Upper lobe of left lung (tissue), 6 donors: ENCODE measurements at regions not wholly inside any gene's neighbourhood (a gene's known extent, or its start where the extent isn't known, plus 50 kb on each side); places are given as distances from the start of the nearest gene placed in this dataset.

ENCODE experiments used
- ATAC-seq, 2 donors: fragments of 200-7000 bp; cut with Tn5 transposase; one replicate each; pipeline ENCODE4 v1.9.1; 2022; ENCODE audit warnings: mild to moderate bottlenecking in 2 of 2, moderate library complexity in 2 of 2; ENCODE audit not compliant: low FRiP score in 2 of 2
- DNase-seq, 2 donors: peaks; one replicate each; pipeline ENCODE4 v3.0.0-alpha.2; 2019 to 2020
- H3K27ac ChIP-seq, 4 donors: fragments of 200-600 bp; sonication (generic); one replicate each; pipeline ENCODE4 v1.5.1; 2016 to 2019
- H3K27me3 ChIP-seq, 4 donors: fragments of 200-600 bp; sonication (generic); one replicate each; pipeline ENCODE4 v1.5.1; 2017 to 2019
- H3K36me3 ChIP-seq, 4 donors: fragments of 200-600 bp; sonication (generic); one replicate each; pipeline ENCODE4 v1.5.1; 2016 to 2019
- H3K4me1 ChIP-seq, 4 donors: fragments of 200-600 bp; sonication (generic); one replicate each; pipeline ENCODE4 v1.5.1; 2018 to 2019
- H3K4me3 ChIP-seq, 4 donors: fragments of 200-600 bp; sonication (generic); one replicate each; pipeline ENCODE4 v1.5.1; 2017 to 2019; ENCODE audit warnings: mild to moderate bottlenecking in 2 of 4, moderate library complexity in 1 of 4
- H3K9me3 ChIP-seq, 4 donors: fragments of 200-600 bp; sonication (generic); one replicate each; pipeline ENCODE4 v1.5.1; 2018 to 2019
- EP300 ChIP-seq, 4 donors: sonication (generic); formaldehyde crosslinking; IDR thresholded peaks; one replicate each; pipeline ENCODE4 v1.5.1; 2017; ENCODE audit warnings: antibody characterized with exemption in 4 of 4, control low read depth in 2 of 4
- POLR2A ChIP-seq, 4 donors: fragments of 450-650 bp; IDR thresholded peaks; one replicate each; pipeline ENCODE4 v1.5.1; 2016 to 2017; ENCODE audit warnings: antibody characterized with exemption in 4 of 4, mild to moderate bottlenecking in 2 of 4
- POLR2AphosphoS5 ChIP-seq, 2 donors: sonication (generic); formaldehyde crosslinking; IDR thresholded peaks; one replicate each; pipeline ENCODE4 v1.5.1; 2017; ENCODE audit warnings: antibody characterized with exemption in 2 of 2
- WGBS, 2 donors: methylation state at CpG; one replicate each; pipeline ENCODE4 v1.1.5; 2017 to 2018; 5-methylcytosine and 5-hydroxymethylcytosine counted together
- TF ChIP-seq, protein P1 (sequence below), 6 experiments: fragments of 450-650 bp in 4 of 6; fragments of 200-600 bp in 2 of 6; sonication (generic) in 2 of 6; IDR thresholded peaks; one replicate each; pipeline ENCODE4 v1.5.1; 2016 to 2019; ENCODE audit warnings: antibody characterized with exemption in 6 of 6
- donor health status: DM: no; HTN: no; CAD: no; lungs with moderate emphysema.
- donor health status: DM: no; HTN: yes; CAD: no; lungs with severe emphysema.

DNA sequence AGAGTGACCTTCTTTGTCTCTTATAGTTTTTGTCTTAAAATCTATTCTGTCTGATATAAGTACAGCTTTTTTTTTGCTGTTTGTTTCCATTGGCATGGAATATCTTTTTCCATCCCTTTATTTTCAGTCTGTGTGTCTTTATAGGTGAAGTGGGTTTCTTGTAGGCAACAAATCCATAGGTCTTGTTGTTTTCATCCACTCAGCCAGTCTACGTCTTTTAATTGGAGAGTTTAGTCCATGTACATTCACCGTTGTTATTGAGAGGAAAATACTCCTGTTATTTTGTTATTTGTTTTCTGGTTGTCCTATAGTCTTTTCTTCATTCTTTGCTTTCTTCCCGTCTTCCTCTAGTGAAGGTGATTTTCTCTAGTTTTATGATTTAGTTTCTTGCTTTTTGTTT lies 115.9 kb downstream of the IFI44 start:
- DNase-seq = no peak
- no peaks in the 10 kb centered on the region for H3K36me3 ChIP-seq
- H3K9me3 ChIP-seq = no peaks in the 10 kb centered on the region
- H3K27ac ChIP-seq = no peak overlapping the region
- H3K27me3 ChIP-seq = no peaks in the 10 kb centered on the region
- H3K4me1 ChIP-seq = no peaks in the 10 kb centered on the region
- no peak for TF ChIP-seq POLR2A (IDR thresholded peaks at IDR 0.05)
- TF ChIP-seq, protein P1, sequence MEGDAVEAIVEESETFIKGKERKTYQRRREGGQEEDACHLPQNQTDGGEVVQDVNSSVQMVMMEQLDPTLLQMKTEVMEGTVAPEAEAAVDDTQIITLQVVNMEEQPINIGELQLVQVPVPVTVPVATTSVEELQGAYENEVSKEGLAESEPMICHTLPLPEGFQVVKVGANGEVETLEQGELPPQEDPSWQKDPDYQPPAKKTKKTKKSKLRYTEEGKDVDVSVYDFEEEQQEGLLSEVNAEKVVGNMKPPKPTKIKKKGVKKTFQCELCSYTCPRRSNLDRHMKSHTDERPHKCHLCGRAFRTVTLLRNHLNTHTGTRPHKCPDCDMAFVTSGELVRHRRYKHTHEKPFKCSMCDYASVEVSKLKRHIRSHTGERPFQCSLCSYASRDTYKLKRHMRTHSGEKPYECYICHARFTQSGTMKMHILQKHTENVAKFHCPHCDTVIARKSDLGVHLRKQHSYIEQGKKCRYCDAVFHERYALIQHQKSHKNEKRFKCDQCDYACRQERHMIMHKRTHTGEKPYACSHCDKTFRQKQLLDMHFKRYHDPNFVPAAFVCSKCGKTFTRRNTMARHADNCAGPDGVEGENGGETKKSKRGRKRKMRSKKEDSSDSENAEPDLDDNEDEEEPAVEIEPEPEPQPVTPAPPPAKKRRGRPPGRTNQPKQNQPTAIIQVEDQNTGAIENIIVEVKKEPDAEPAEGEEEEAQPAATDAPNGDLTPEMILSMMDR (IDR thresholded peaks at IDR 0.05) = no peak
- TF ChIP-seq EP300 (IDR thresholded peaks at IDR 0.05) = no peak
- TF ChIP-seq POLR2AphosphoS5 (IDR thresholded peaks at IDR 0.05) = no peak
- ATAC-seq = no peak
- H3K4me3 ChIP-seq = no peak overlapping the region
- 93 to 95% methylated on average over 3 of the region's 3 CpGs for WGBS, 2 donors

DNA sequence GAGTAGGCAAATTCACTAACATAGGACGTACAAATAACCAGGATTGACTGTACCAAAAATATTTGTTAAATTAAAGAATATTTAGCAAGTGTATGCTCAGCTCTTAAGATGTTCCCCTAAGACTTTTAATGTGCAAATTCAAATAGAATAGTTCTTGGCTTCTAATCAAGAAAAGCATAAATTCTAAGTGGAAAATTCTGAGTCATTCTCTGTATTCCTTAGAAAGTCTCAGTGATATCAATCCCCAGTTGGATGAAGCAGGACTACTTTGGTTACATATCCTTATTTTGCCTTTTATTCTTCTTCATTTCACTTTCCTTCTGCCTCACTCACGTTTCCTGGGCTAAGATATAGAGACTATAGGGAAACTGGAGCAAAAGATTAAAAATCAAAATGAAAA lies 130.2 kb downstream of the IFI44 start:
- ATAC-seq = no peak
- 67% methylated on average over 2 of the region's 2 CpGs for WGBS, 2 donors
- H3K36me3 ChIP-seq = no peaks in the 10 kb centered on the region

DNA sequence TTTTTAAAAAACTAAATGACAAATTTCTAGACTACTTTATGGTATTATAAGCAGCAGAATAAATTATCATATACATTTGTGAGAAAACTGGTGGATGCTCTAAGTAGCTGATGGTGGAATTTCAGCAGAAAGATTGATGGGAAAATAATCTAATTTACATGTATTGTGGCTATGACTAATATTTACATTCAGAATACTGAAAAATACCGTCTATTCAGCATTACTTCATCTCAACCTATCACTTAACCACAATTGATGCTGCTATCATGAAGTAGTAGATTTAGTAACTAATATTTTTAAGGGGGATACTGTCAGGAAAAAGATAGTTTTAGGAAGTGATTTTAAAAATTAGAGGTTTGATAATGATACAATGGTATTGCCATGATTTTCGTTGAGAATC lies 137.9 kb downstream of the IFI44 start:
- ATAC-seq = no peak
- no peak for TF ChIP-seq EP300 (IDR thresholded peaks at IDR 0.05)
- no peak for TF ChIP-seq POLR2A (IDR thresholded peaks at IDR 0.05)
- TF ChIP-seq, protein P1 (IDR thresholded peaks at IDR 0.05) = no peak
- TF ChIP-seq POLR2AphosphoS5 (IDR thresholded peaks at IDR 0.05) = no peak
- no peaks in the 10 kb centered on the region for H3K36me3 ChIP-seq

More for the DNA sequence above, 130.2 kb downstream of the IFI44 start:
- no peak overlapping the region for H3K4me3 ChIP-seq
- no peak overlapping the region for H3K27ac ChIP-seq
- TF ChIP-seq POLR2A (IDR thresholded peaks at IDR 0.05) (no peak), POLR2AphosphoS5 (IDR thresholded peaks at IDR 0.05) (no peak), EP300 (IDR thresholded peaks at IDR 0.05) (no peak)
- TF ChIP-seq, protein P1 (IDR thresholded peaks at IDR 0.05) = no peak
- H3K9me3 ChIP-seq = no peaks in the 10 kb centered on the region
- no peaks in the 10 kb centered on the region for H3K4me1 ChIP-seq
- no peaks in the 10 kb centered on the region for H3K27me3 ChIP-seq
- no peak for DNase-seq

GRCh38 chr1:78790174-78790573 lies 140.5 kb downstream of the IFI44 start:
- DNase-seq = no peak
- TF ChIP-seq POLR2A (IDR thresholded peaks at IDR 0.05) (no peak), POLR2AphosphoS5 (IDR thresholded peaks at IDR 0.05) (no peak), EP300 (IDR thresholded peaks at IDR 0.05) (no peak)
- TF ChIP-seq, protein P1 (IDR thresholded peaks at IDR 0.05) = no peak

More for the DNA sequence above, 137.9 kb downstream of the IFI44 start:
- no peaks in the 10 kb centered on the region for H3K27me3 ChIP-seq
- no peaks in the 10 kb centered on the region for H3K4me1 ChIP-seq
- H3K9me3 ChIP-seq = no peaks in the 10 kb centered on the region
- 62 to 66% methylated on average over 2 of the region's 2 CpGs for WGBS, 2 donors
- no peak overlapping the region for H3K4me3 ChIP-seq
- no peak overlapping the region for H3K27ac ChIP-seq
- DNase-seq = no peak

GRCh38 chr1:78792756-78793155 lies 143.1 kb downstream of the IFI44 start:
- no peak overlapping the region for H3K4me3 ChIP-seq
- no peaks in the 10 kb centered on the region for H3K36me3 ChIP-seq
- 93 to 94% methylated on average over 1 of the region's 1 CpG for WGBS, 2 donors
- H3K27me3 ChIP-seq = no peaks in the 10 kb centered on the region
- no peaks in the 10 kb centered on the region for H3K4me1 ChIP-seq
- no peaks in the 10 kb centered on the region for H3K9me3 ChIP-seq
- H3K27ac ChIP-seq = no peak overlapping the region
- TF ChIP-seq EP300 (IDR thresholded peaks at IDR 0.05) (no peak), POLR2AphosphoS5 (IDR thresholded peaks at IDR 0.05) (no peak), POLR2A (IDR thresholded peaks at IDR 0.05) (no peak)
- TF ChIP-seq, protein P1 (IDR thresholded peaks at IDR 0.05) = no peak
- ATAC-seq (no peak), DNase-seq (no peak)

More at GRCh38 chr1:78790174-78790573, 140.5 kb downstream of the IFI44 start:
- Histone ChIP-seq H3K27ac (no peak overlapping the region), H3K4me3 (no peak overlapping the region), H3K27me3 (no peaks in the 10 kb centered on the region), H3K36me3 (no peaks in the 10 kb centered on the region), H3K4me1 (no peaks in the 10 kb centered on the region), H3K9me3 (no peaks in the 10 kb centered on the region)
- WGBS, 2 donors = 76 to 85% methylated on average over 3 of the region's 3 CpGs
- ATAC-seq = no peak
